HEK293T (cell line): ENCODE measurements at regions not wholly inside any gene's neighbourhood (a gene's known extent, or its start where the extent isn't known, plus 50 kb on each side); places are given as distances from the start of the nearest gene placed in this dataset.

Experiments
- CTCF ChIA-PET: fragments of 350-600 bp; formaldehyde crosslinking; extraction: SDS; loops from one replicate; lab custom pipeline; 2021; ENCODE audit warnings: antibody characterized with exemption, inconsistent platforms; lab: Yijun Ruan, JAX
- POLR2A ChIA-PET: fragments of 350-600 bp; formaldehyde crosslinking; extraction: SDS; loops from one replicate; lab custom pipeline; 2020; ENCODE audit warnings: antibody characterized with exemption, inconsistent platforms; lab: Yijun Ruan, JAX
- DNase-seq: peaks from one replicate; pipeline ENCODE4 v3.0.0; 2012; ENCODE audit warnings: mixed read lengths; ENCODE audit errors: extremely low spot score
- ARNT ChIP-seq: fragments of 450-650 bp; IDR thresholded peaks from 2 replicates; pipeline ENCODE4 v1.6.1; 2017; ENCODE audit warnings: mild to moderate bottlenecking
- BHLHE40 ChIP-seq: fragments of 450-650 bp; IDR thresholded peaks from 2 replicates; pipeline ENCODE4 v1.6.1; 2016; ENCODE audit warnings: mild to moderate bottlenecking, moderate library complexity, borderline replicate concordance
- CTBP1 ChIP-seq: fragments of 450-650 bp; IDR thresholded peaks from 2 replicates; pipeline ENCODE4 v1.6.1; 2016; ENCODE audit warnings: borderline replicate concordance
- ELF4 ChIP-seq: fragments of 450-650 bp; IDR thresholded peaks from 2 replicates; pipeline ENCODE4 v1.6.1; 2017; ENCODE audit warnings: antibody characterized with exemption
- FOXA1 ChIP-seq: fragments of 450-650 bp; IDR thresholded peaks from 2 replicates; pipeline ENCODE4 v1.6.1; 2016; ENCODE audit warnings: mild to moderate bottlenecking
- FOXK2 ChIP-seq: fragments of 450-650 bp; IDR thresholded peaks from 2 replicates; pipeline ENCODE4 v1.6.1; 2016; ENCODE audit warnings: mild to moderate bottlenecking
- FOXM1 ChIP-seq: fragments of 450-650 bp; IDR thresholded peaks from 2 replicates; pipeline ENCODE4 v1.6.1; 2017; ENCODE audit warnings: mild to moderate bottlenecking, borderline replicate concordance
- HDGF ChIP-seq: fragments of 450-650 bp; IDR thresholded peaks from 2 replicates; pipeline ENCODE4 v1.6.1; 2017; ENCODE audit warnings: antibody characterized with exemption, borderline replicate concordance
- L3MBTL2 ChIP-seq: fragments of 450-650 bp; conservative IDR thresholded peaks from 2 replicates; pipeline ENCODE4 v1.6.1; 2016; ENCODE audit warnings: mild to moderate bottlenecking
- LEF1 ChIP-seq: fragments of 450-650 bp; IDR thresholded peaks from 2 replicates; pipeline ENCODE4 v1.6.1; 2017; ENCODE audit warnings: mild to moderate bottlenecking, borderline replicate concordance
- NFRKB ChIP-seq: fragments of 450-650 bp; IDR thresholded peaks from 2 replicates; pipeline ENCODE4 v1.6.1; 2016; ENCODE audit warnings: mild to moderate bottlenecking, moderate library complexity
- PKNOX1 ChIP-seq: fragments of 450-650 bp; IDR thresholded peaks from 2 replicates; pipeline ENCODE4 v1.6.1; 2016
- SP1 ChIP-seq: fragments of 450-650 bp; IDR thresholded peaks from 2 replicates; pipeline ENCODE4 v1.6.1; 2017
- SUZ12 ChIP-seq: fragments of 450-650 bp; IDR thresholded peaks from 2 replicates; pipeline ENCODE4 v1.6.1; 2016; ENCODE audit warnings: mild to moderate bottlenecking
- TARDBP ChIP-seq: fragments of 450-650 bp; IDR thresholded peaks from 2 replicates; pipeline ENCODE4 v1.6.1; 2016
- ZNF384 ChIP-seq: fragments of 450-650 bp; IDR thresholded peaks from 2 replicates; pipeline ENCODE4 v1.6.1; 2016

GRCh38 chr21:41650526-41651145 is 116.2 kb downstream of the RIPK4 start:
- POLR2A ChIA-PET: no interaction called here
- CTCF ChIA-PET: no interaction called here
- no peak for DNase-seq
- no peak for TF ChIP-seq ARNT
- TF ChIP-seq ZNF384: no peak
- TF ChIP-seq BHLHE40: no peak
- no peak for TF ChIP-seq L3MBTL2
- no peak for TF ChIP-seq NFRKB
- no peak for TF ChIP-seq HDGF
- no peak for TF ChIP-seq TARDBP
- no peak for TF ChIP-seq SUZ12
- TF ChIP-seq CTBP1: no peak

- POLR2A ChIA-PET: no interaction called here
- CTCF ChIA-PET: no interaction called here
Measured at GRCh38 chr21:41648591-41649031, 118.2 kb downstream of the RIPK4 start.

GRCh38 chr21:41647806-41648561 is 118.9 kb downstream of the RIPK4 start:
- CTCF ChIA-PET: no interaction called here
- no peak for TF ChIP-seq FOXA1
- no peak for TF ChIP-seq SP1
- no peak for TF ChIP-seq NFRKB
- no peak for TF ChIP-seq CTBP1
- no peak for TF ChIP-seq FOXM1
- DNase-seq: no peak
- POLR2A ChIA-PET: no interaction called here

More at GRCh38 chr21:41648591-41649031, 118.2 kb downstream of the RIPK4 start:
- TF ChIP-seq CTBP1: no peak
- no peak for TF ChIP-seq PKNOX1
- no peak for TF ChIP-seq FOXA1
- no peak for TF ChIP-seq L3MBTL2
- TF ChIP-seq TARDBP: no peak
- no peak for TF ChIP-seq SUZ12
- TF ChIP-seq FOXM1: no peak
- no peak for TF ChIP-seq HDGF
- no peak for TF ChIP-seq LEF1
- no peak for TF ChIP-seq NFRKB
- TF ChIP-seq ARNT: no peak
- no peak for TF ChIP-seq SP1
- no peak for DNase-seq

- ChIA-PET POLR2A (no interaction called here), CTCF (interaction anchor here (0.8 to 1.1 kb wide), 2 partner anchors 30 to 31 kb away, joined by 3 to 5 read pairs; no protein-coding TSS in a partner anchor)
- no peak for DNase-seq
- no peak for TF ChIP-seq SP1
- no peak for TF ChIP-seq SUZ12
- TF ChIP-seq CTBP1: no peak
- no peak for TF ChIP-seq FOXA1
- no peak for TF ChIP-seq PKNOX1
- no peak for TF ChIP-seq ZNF384
- TF ChIP-seq ELF4: no peak
- TF ChIP-seq L3MBTL2: no peak
- TF ChIP-seq ARNT: no peak
- no peak for TF ChIP-seq NFRKB
- no peak for TF ChIP-seq FOXM1
- TF ChIP-seq HDGF: no peak
- no peak for TF ChIP-seq TARDBP
- TF ChIP-seq BHLHE40: no peak
- TF ChIP-seq LEF1: no peak
- no peak for TF ChIP-seq FOXK2
Measured at GRCh38 chr21:41643246-41643966, 123.4 kb downstream of the RIPK4 start.

- CTCF ChIA-PET: no interaction called here
- no peak for DNase-seq
- TF ChIP-seq FOXK2: no peak
- no peak for TF ChIP-seq LEF1
- TF ChIP-seq ZNF384: no peak
- TF ChIP-seq BHLHE40: no peak
- TF ChIP-seq HDGF: no peak
- TF ChIP-seq L3MBTL2: no peak
- TF ChIP-seq CTBP1: no peak
- POLR2A ChIA-PET: no interaction called here
Measured at GRCh38 chr21:41641821-41642701, 124.8 kb downstream of the RIPK4 start.

GRCh38 chr21:41641510-41641815 is 125.4 kb downstream of the RIPK4 start:
- no peak for DNase-seq
- CTCF ChIA-PET: no interaction called here
- TF ChIP-seq FOXM1: no peak
- TF ChIP-seq TARDBP: no peak
- TF ChIP-seq ELF4: no peak
- TF ChIP-seq LEF1: no peak
- no peak for TF ChIP-seq FOXK2
- no peak for TF ChIP-seq ARNT
- no peak for TF ChIP-seq ZNF384
- TF ChIP-seq NFRKB: no peak
- TF ChIP-seq CTBP1: no peak
- TF ChIP-seq HDGF: no peak
- no peak for TF ChIP-seq PKNOX1
- TF ChIP-seq SUZ12: no peak
- no peak for TF ChIP-seq L3MBTL2
- TF ChIP-seq BHLHE40: no peak
- POLR2A ChIA-PET: no interaction called here
